Keratinocyte (primary cell): ENCODE measurements at regions not wholly inside any gene's neighbourhood (a gene's known extent, or its start where the extent isn't known, plus 50 kb on each side); places are given as distances from the start of the nearest gene placed in this dataset.

ENCODE experiments used
- DNase-seq: peaks from one replicate; pipeline ENCODE4 v3.0.0-alpha.2; 2011; ENCODE audit warnings: low read depth, missing footprints, low spot score
- FAIRE-seq: peaks from 2 replicates; lab custom pipeline; 2011; peaks lifted over from hg19 to GRCh38; lab: Jason Lieb, UNC
- H2AFZ ChIP-seq: 2 replicates; pipeline ENCODE4 v1.6.0; 2012; ENCODE audit warnings: low read length, control low read depth, inconsistent platforms; ENCODE audit not compliant: control insufficient read depth
- H3K27ac ChIP-seq: 2 replicates; pipeline ENCODE4 v1.5.1; 2011; ENCODE audit warnings: low read length; ENCODE audit not compliant: control insufficient read depth, insufficient read depth
- H3K27me3 ChIP-seq: 3 replicates; pipeline ENCODE4 v1.6.0; 2011; ENCODE audit warnings: low read length; ENCODE audit not compliant: control insufficient read depth, insufficient read depth; ENCODE audit errors: extremely low read depth
- H3K36me3 ChIP-seq, 2 experiments: 2 replicates in 1 of 2; 3 replicates in 1 of 2; pipeline ENCODE4 v1.5.1; 2011; ENCODE audit warnings: low read length in 2 of 2, mild to moderate bottlenecking in 1 of 2; ENCODE audit not compliant: control insufficient read depth in 2 of 2, insufficient read depth in 2 of 2; ENCODE audit errors: extremely low read depth in 1 of 2
- H3K4me1 ChIP-seq: 3 replicates; pipeline ENCODE4 v1.5.1; 2011; ENCODE audit warnings: low read length; ENCODE audit not compliant: control insufficient read depth, insufficient read depth; ENCODE audit errors: extremely low read depth
- H3K4me2 ChIP-seq: 3 replicates; pipeline ENCODE4 v1.6.0; 2011; ENCODE audit warnings: low read depth, low read length; ENCODE audit not compliant: control insufficient read depth, insufficient read depth; ENCODE audit errors: extremely low read depth
- H3K4me3 ChIP-seq, 3 experiments: fragments of 200-600 bp in 1 of 3; sonication (generic) in 1 of 3; 2 replicates in 2 of 3; 3 replicates in 1 of 3; pipeline ENCODE4 v1.5.1; 2011 to 2016; ENCODE audit warnings: low read length in 3 of 3, mild to moderate bottlenecking in 3 of 3, control low read depth in 2 of 3, inconsistent platforms in 1 of 3, low read depth in 1 of 3, mixed read lengths in 1 of 3, mixed run types in 1 of 3, moderate library complexity in 1 of 3; ENCODE audit not compliant: control insufficient read depth in 2 of 3, insufficient read depth in 2 of 3; ENCODE audit errors: extremely low read depth in 1 of 3
- H3K79me2 ChIP-seq: 2 replicates; pipeline ENCODE4 v1.6.0; 2012; ENCODE audit warnings: low read length; ENCODE audit not compliant: control insufficient read depth, insufficient read depth
- H3K9ac ChIP-seq: 3 replicates; pipeline ENCODE4 v1.6.0; 2011; ENCODE audit warnings: low read length; ENCODE audit not compliant: control insufficient read depth, insufficient read depth; ENCODE audit errors: extremely low read depth
- H3K9me1 ChIP-seq: 3 replicates; pipeline ENCODE4 v1.6.0; 2011; ENCODE audit warnings: low read length; ENCODE audit not compliant: control insufficient read depth, insufficient read depth; ENCODE audit errors: extremely low read depth
- H3K9me3 ChIP-seq: 2 replicates; pipeline ENCODE4 v1.5.1; 2012; ENCODE audit warnings: low read depth, low read length; ENCODE audit not compliant: control insufficient read depth
- H4K20me1 ChIP-seq: 3 replicates; pipeline ENCODE4 v1.6.0; 2011; ENCODE audit warnings: low read length; ENCODE audit not compliant: control insufficient read depth, insufficient read depth; ENCODE audit errors: extremely low read depth
- CTCF ChIP-seq, 3 experiments: IDR thresholded peaks in 1 of 3; conservative IDR thresholded peaks in 1 of 3; optimal IDR thresholded peaks in 1 of 3; 2 replicates in 2 of 3; 3 replicates in 1 of 3; pipeline versions ENCODE3 to v1.5.1; 2011; ENCODE audit warnings: low read length in 3 of 3, mild to moderate bottlenecking in 3 of 3, moderate library complexity in 2 of 3, control low read depth in 1 of 3, inconsistent platforms in 1 of 3; ENCODE audit not compliant: insufficient read depth in 2 of 3; ENCODE audit errors: extremely low read depth in 1 of 3
- EZH2 ChIP-seq: IDR thresholded peaks from one replicate; pipeline ENCODE4 v1.6.1; 2012; ENCODE audit warnings: inconsistent platforms, mild to moderate bottlenecking, low read length, moderate library complexity
- dilution Hi-C: fragments of 300-500 bp; cut with MboI; formaldehyde crosslinking; loops from one replicate; pipeline ENCODE4 v1.7.0; 2020; ENCODE audit warnings: low sequenced_read_pairs; ENCODE audit not compliant: extremely low pct_ligation_motif_present

- FAIRE-seq (peak; percentile 92), DNase-seq (no peak)
- H3K27me3 ChIP-seq: no peaks in the 10 kb centered on the region
- H3K27ac ChIP-seq: peak overlapping the region; percentile 4
- peaks cover 14% of the 10 kb centered on the region for H3K4me1 ChIP-seq
- H3K9me1 ChIP-seq: no peaks in the 10 kb centered on the region
- no peaks in the 10 kb centered on the region for H3K9me3 ChIP-seq
- TF ChIP-seq CTCF (optimal IDR thresholded peaks at IDR 0.05 in 1 of 3, IDR thresholded peaks at IDR 0.05 in 1 of 3, conservative IDR thresholded peaks at IDR 0.05 in 1 of 3; ENCODE audit: extremely low read depth in 1 of 3, insufficient read depth in 2 of 3, low read length in 3 of 3) (no peak), EZH2 (no peak)
- no peak overlapping the region for H3K9ac ChIP-seq
- peak overlapping the region; percentile 34 for H3K4me2 ChIP-seq
- peak overlapping the region; percentile 74 for H2AFZ ChIP-seq
- H4K20me1 ChIP-seq: no peaks in the 10 kb centered on the region
- no peaks in the 10 kb centered on the region for H3K36me3 ChIP-seq
- no peak overlapping the region for H3K4me3 ChIP-seq
- dilution Hi-C loops: no loop called here
- H3K79me2 ChIP-seq: no peaks in the 10 kb centered on the region
Measured at GRCh38 chr20:11296951-11297350, 620.7 kb upstream of the BTBD3 start.

GRCh38 chr20:11301699-11302098 lies 616.0 kb upstream of the BTBD3 start:
- dilution Hi-C loops: no loop called here
- H3K9me3 ChIP-seq: no peaks in the 10 kb centered on the region
- peak overlapping the region; percentile 21 for H2AFZ ChIP-seq
- no peak overlapping the region for H3K9ac ChIP-seq
- no peaks in the 10 kb centered on the region for H3K36me3 ChIP-seq
- FAIRE-seq (no peak), DNase-seq (no peak)
- H3K4me3 ChIP-seq: no peak overlapping the region
- H4K20me1 ChIP-seq: no peaks in the 10 kb centered on the region
- TF ChIP-seq CTCF (optimal IDR thresholded peaks at IDR 0.05 in 1 of 3, IDR thresholded peaks at IDR 0.05 in 1 of 3, conservative IDR thresholded peaks at IDR 0.05 in 1 of 3; ENCODE audit: extremely low read depth in 1 of 3, insufficient read depth in 2 of 3, low read length in 3 of 3): no peak
- no peak for TF ChIP-seq EZH2
- no peaks in the 10 kb centered on the region for H3K79me2 ChIP-seq
- no peak overlapping the region for H3K4me2 ChIP-seq
- peaks cover 36% of the 10 kb centered on the region for H3K4me1 ChIP-seq
- no peaks in the 10 kb centered on the region for H3K9me1 ChIP-seq
- no peaks in the 10 kb centered on the region for H3K27me3 ChIP-seq
- no peak overlapping the region for H3K27ac ChIP-seq
